ENCODE measurements at regions not wholly inside any gene's neighbourhood (a gene's known extent, or its start where the extent isn't known, plus 50 kb on each side); places are given as distances from the start of the nearest gene placed in this dataset.

DNA sequence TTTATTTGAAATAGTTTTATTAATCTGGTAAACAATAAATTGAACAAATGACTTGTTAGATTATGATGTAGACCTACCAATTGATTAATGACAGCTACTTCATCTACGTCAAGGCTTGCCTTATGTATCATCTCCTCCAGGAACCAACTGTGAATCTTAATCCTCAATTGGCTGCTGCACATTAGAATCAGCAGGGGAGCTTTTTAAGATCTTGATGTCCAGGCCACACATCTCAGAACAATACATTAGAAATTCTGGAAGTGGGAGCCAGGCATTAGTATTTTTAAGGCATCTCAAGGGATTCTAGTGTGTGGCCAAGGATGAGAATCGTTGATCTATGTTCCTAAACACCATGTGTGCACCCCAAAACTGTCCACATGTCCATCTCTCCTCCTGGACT lies 52.0 kb upstream of the LYPLAL1 start:
- Histone ChIP-seq H3K4me3 (ENCODE audit: low read length) (no peak overlapping the region), H3K36me3 (ENCODE audit: control insufficient read depth, insufficient read depth, low read length) (no peaks in the 10 kb centered on the region), H3K4me1 (ENCODE audit: control insufficient read depth, insufficient read depth, low read length) (no peaks in the 10 kb centered on the region), H3K9ac (ENCODE audit: low read length) (no peak overlapping the region), H3K27ac (ENCODE audit: low read depth, low read length) (no peak overlapping the region), H3K27me3 (ENCODE audit: control insufficient read depth, insufficient read depth, low read length) (no peaks in the 10 kb centered on the region)

DNA sequence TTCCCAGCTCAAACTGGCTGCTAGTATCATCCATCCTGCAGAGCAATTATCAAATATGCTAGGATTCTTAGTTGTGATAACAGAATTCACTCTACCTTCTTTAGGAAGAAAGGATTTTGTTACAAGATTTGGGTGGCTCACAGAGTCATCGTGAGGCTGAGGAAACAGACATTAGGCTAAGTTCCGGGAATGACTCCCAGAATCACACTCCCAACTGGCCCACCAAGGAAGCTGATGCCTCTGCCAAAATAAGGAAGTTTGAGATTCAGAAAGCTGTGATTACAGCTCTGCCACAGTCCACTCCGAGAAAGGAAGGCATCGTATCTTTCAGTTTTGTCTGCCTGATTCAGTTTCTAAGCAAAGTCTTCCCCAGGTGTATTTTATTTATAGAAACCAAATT lies 50.6 kb upstream of the LYPLAL1 start:
- H3K4me3 ChIP-seq (ENCODE audit: low read length), result no peak overlapping the region
- no peaks in the 10 kb centered on the region for H3K4me1 ChIP-seq (ENCODE audit: control insufficient read depth, insufficient read depth, low read length)
- H3K9ac ChIP-seq (ENCODE audit: low read length), result no peak overlapping the region
- no peaks in the 10 kb centered on the region for H3K27me3 ChIP-seq (ENCODE audit: control insufficient read depth, insufficient read depth, low read length)
- peak overlapping the region; percentile 8 for H3K27ac ChIP-seq (ENCODE audit: low read depth, low read length)
- no peaks in the 10 kb centered on the region for H3K36me3 ChIP-seq (ENCODE audit: control insufficient read depth, insufficient read depth, low read length)

All from rectal smooth muscle tissue (tissue), 1 donor.